HCT116 (cell line): ENCODE measurements at regions not wholly inside any gene's neighbourhood (a gene's known extent, or its start where the extent isn't known, plus 50 kb on each side); places are given as distances from the start of the nearest gene placed in this dataset.

Source experiments
- CTCF ChIP-seq, 3 experiments: fragments of 200-600 bp in 1 of 3; sonication (generic) in 1 of 3; IDR thresholded peaks in 2 of 3; conservative IDR thresholded peaks in 1 of 3; 2 replicates each; pipeline ENCODE4 v1.5.1; 2012 to 2017; ENCODE audit warnings: low read depth in 2 of 3, low read length in 2 of 3, antibody characterized with exemption in 1 of 3, borderline replicate concordance in 1 of 3, control low read depth in 1 of 3, mild to moderate bottlenecking in 1 of 3, mixed read lengths in 1 of 3, mixed run types in 1 of 3, moderate library complexity in 1 of 3; ENCODE audit not compliant: insufficient read depth in 1 of 3
- ELF1 ChIP-seq: IDR thresholded peaks from 2 replicates; pipeline ENCODE4 v1.6.1; 2012; ENCODE audit warnings: low read depth, borderline replicate concordance
- EZH2 ChIP-seq: fragments of 200-600 bp; sonication (generic); IDR thresholded peaks from 2 replicates; pipeline ENCODE4 v1.6.1; 2017; ENCODE audit warnings: antibody characterized with exemption, mixed run types
- MAX ChIP-seq: IDR thresholded peaks from 2 replicates; pipeline ENCODE4 v1.6.1; 2012
- POLR2A ChIP-seq: IDR thresholded peaks from 2 replicates; pipeline ENCODE4 v1.7.0; 2011; ENCODE audit warnings: borderline replicate concordance; ENCODE audit not compliant: insufficient read depth, insufficient read length; ENCODE audit errors: extremely low read depth
- REST ChIP-seq: IDR thresholded peaks from 2 replicates; pipeline ENCODE4 v1.6.1; 2012; ENCODE audit warnings: low read depth
- SIN3A ChIP-seq: IDR thresholded peaks from 2 replicates; pipeline ENCODE4 v1.6.1; 2012; ENCODE audit warnings: low read depth
- YY1 ChIP-seq: IDR thresholded peaks from 2 replicates; pipeline ENCODE4 v1.6.1; 2011; ENCODE audit warnings: low read length, low read depth, moderate library complexity, mild to moderate bottlenecking; ENCODE audit not compliant: insufficient replicate concordance; ENCODE audit errors: extremely low read depth
- ZBTB33 ChIP-seq: IDR thresholded peaks from 2 replicates; pipeline ENCODE4 v1.6.1; 2011; ENCODE audit warnings: mild to moderate bottlenecking, low read length, moderate library complexity; ENCODE audit not compliant: insufficient replicate concordance; ENCODE audit errors: extremely low read depth

GRCh38 chr4:138961129-138961528 lies 54.5 kb upstream of the NOCT start:
- no peak for TF ChIP-seq CTCF (IDR thresholded peaks at IDR 0.05 in 2 of 3, conservative IDR thresholded peaks at IDR 0.05 in 1 of 3; ENCODE audit: borderline replicate concordance in 1 of 3, insufficient read depth in 1 of 3, low read depth in 2 of 3, low read length in 2 of 3)
- TF ChIP-seq EZH2, result no peak
- no peak for TF ChIP-seq REST
- no peak for TF ChIP-seq ELF1
- no peak for TF ChIP-seq SIN3A
- no peak for TF ChIP-seq POLR2A
- TF ChIP-seq YY1, result no peak
- TF ChIP-seq ZBTB33, result no peak
- no peak for TF ChIP-seq MAX
